HepG2 (cell line): ENCODE measurements at regions not wholly inside any gene's neighbourhood (a gene's known extent, or its start where the extent isn't known, plus 50 kb on each side); places are given as distances from the start of the nearest gene placed in this dataset.

Experiments used
- ATAC-seq: fragments of 200-7000 bp; cut with Tn5 transposase; 3 replicates; pipeline ENCODE4 v1.9.1; 2020; ENCODE audit warnings: mild to moderate bottlenecking, moderate library complexity
- BruUV-seq: library from RNA; stranded (reverse); fragments of 400-500 nt; replicated peaks from 2 replicates; lab custom pipeline; 2021; lab: Mats Ljungman, UMichigan
- CTCF ChIA-PET: fragments of 300-600 bp; formaldehyde crosslinking; extraction: SDS; loops from one replicate; lab custom pipeline; 2021; ENCODE audit warnings: low total read pairs, inconsistent platforms, low intra/inter-chr PET ratio; lab: Yijun Ruan, JAX
- POLR2A ChIA-PET: fragments of 350-600 bp; sonication (Branson Sonifier 250); formaldehyde crosslinking; loops from one replicate; lab custom pipeline; 2020; ENCODE audit warnings: antibody characterized with exemption, inconsistent platforms; lab: Yijun Ruan, JAX
- DNase-seq: peaks from one replicate; pipeline ENCODE4 v3.0.0-alpha.2; 2015; ENCODE audit warnings: low spot score
- FAIRE-seq: peaks from 3 replicates; lab custom pipeline; 2011; peaks lifted over from hg19 to GRCh38; lab: Jason Lieb, UNC
- H2AFZ ChIP-seq: one replicate; pipeline ENCODE4 v1.6.1; 2011; ENCODE audit warnings: low read length, inconsistent platforms
- H3K27ac ChIP-seq: fragments of 300-600 bp; 3 replicates; pipeline ENCODE4 v1.8.0; 2011; ENCODE audit warnings: mixed run types, mild to moderate bottlenecking, mixed read lengths, low read length, inconsistent platforms; ENCODE audit not compliant: insufficient read depth; ENCODE audit errors: extremely low read length
- H3K27me3 ChIP-seq, 2 experiments: fragments of 200-600 bp in 1 of 2; 2 replicates in 1 of 2; 3 replicates in 1 of 2; pipeline versions ENCODE4 v1.6.0 to v1.8.0; 2011; ENCODE audit warnings: low read length in 2 of 2, mild to moderate bottlenecking in 2 of 2, moderate library complexity in 2 of 2, inconsistent platforms in 1 of 2; ENCODE audit not compliant: insufficient read depth in 2 of 2, control insufficient read depth in 1 of 2
- H3K36me3 ChIP-seq, 2 experiments: fragments of 200-600 bp in 1 of 2; replicated peaks in 1 of 2; 2 replicates in 1 of 2; 3 replicates in 1 of 2; pipeline versions ENCODE4 v1.5.1 to v1.8.0; 2011; ENCODE audit warnings: low read length in 2 of 2, inconsistent platforms in 1 of 2; ENCODE audit not compliant: insufficient read depth in 2 of 2, control insufficient read depth in 1 of 2
- H3K4me1 ChIP-seq: 2 replicates; pipeline ENCODE4 v1.5.1; 2012; ENCODE audit warnings: low read length, inconsistent platforms; ENCODE audit not compliant: insufficient read depth
- H3K4me2 ChIP-seq: 2 replicates; pipeline ENCODE4 v1.6.0; 2011; ENCODE audit warnings: low read depth, low read length, inconsistent platforms
- H3K4me3 ChIP-seq, 3 experiments: fragments of 200-600 bp in 1 of 3; sonication (generic), shearing (Covaris generic) in 1 of 3; replicated peaks in 1 of 3; 2 replicates each; pipeline ENCODE4 v1.5.1; 2011 to 2016; ENCODE audit warnings: low read length in 3 of 3, inconsistent platforms in 2 of 3, low read depth in 2 of 3, mild to moderate bottlenecking in 2 of 3, control low read depth in 1 of 3, mixed read lengths in 1 of 3; ENCODE audit not compliant: insufficient read depth in 1 of 3
- H3K79me2 ChIP-seq: one replicate; pipeline ENCODE4 v1.6.1; 2011; ENCODE audit warnings: low read length, inconsistent platforms; ENCODE audit not compliant: insufficient read depth
- H3K9ac ChIP-seq: 2 replicates; pipeline ENCODE4 v1.6.0; 2011; ENCODE audit warnings: mild to moderate bottlenecking, low read depth, low read length, inconsistent platforms; ENCODE audit not compliant: insufficient read depth
- H3K9me3 ChIP-seq: 2 replicates; pipeline ENCODE4 v1.5.1; 2012; ENCODE audit warnings: mild to moderate bottlenecking, low read length
- H4K20me1 ChIP-seq: 2 replicates; pipeline ENCODE4 v1.6.0; 2011; ENCODE audit warnings: inconsistent platforms, mild to moderate bottlenecking, low read length, moderate library complexity; ENCODE audit not compliant: insufficient read depth
- CSRNP2 ChIP-seq: sonication (generic); formaldehyde crosslinking; conservative IDR thresholded peaks from 2 replicates; pipeline ENCODE4 v1.8.0; 2022; ENCODE audit warnings: low read depth, missing genetic modification reagents
- FOXA3 ChIP-seq: IDR thresholded peaks from 2 replicates; pipeline ENCODE4 v1.6.1; 2016; ENCODE audit warnings: missing genetic modification reagents, missing compliant biosample characterization
- HMGA1 ChIP-seq: sonication (generic); formaldehyde crosslinking; conservative IDR thresholded peaks from 2 replicates; pipeline ENCODE4 v1.4.0; 2020; ENCODE audit warnings: missing genetic modification reagents
- MAFK ChIP-seq, 2 experiments: IDR thresholded peaks in 1 of 2; conservative IDR thresholded peaks in 1 of 2; 2 replicates each; pipeline ENCODE4 v1.6.1; 2011; ENCODE audit warnings: improper control_type of control experiment in 2 of 2, low read length in 2 of 2
- MXD3 ChIP-seq: IDR thresholded peaks from 2 replicates; pipeline ENCODE4 v1.6.1; 2016; ENCODE audit warnings: mild to moderate bottlenecking, missing biosample characterization, missing genetic modification reagents
- NAIF1 ChIP-seq: sonication (generic); formaldehyde crosslinking; IDR thresholded peaks from 2 replicates; pipeline ENCODE4 v1.5.0; 2020; ENCODE audit warnings: mild to moderate bottlenecking, missing genetic modification reagents, borderline replicate concordance
- SMARCC2 ChIP-seq: fragments of 450-650 bp; IDR thresholded peaks from 2 replicates; pipeline ENCODE4 v1.6.1; 2017; ENCODE audit warnings: antibody characterized with exemption, mild to moderate bottlenecking
- ZBTB42 ChIP-seq: sonication (generic); formaldehyde crosslinking; IDR thresholded peaks from 2 replicates; pipeline ENCODE4 v1.5.0; 2020; ENCODE audit warnings: mild to moderate bottlenecking, missing genetic modification reagents
- ZNF12 ChIP-seq: sonication (generic); formaldehyde crosslinking; IDR thresholded peaks from 2 replicates; pipeline ENCODE4 v1.5.0; 2020; ENCODE audit warnings: missing genetic modification reagents
- ZNF44 ChIP-seq: sonication (generic); formaldehyde crosslinking; IDR thresholded peaks from 2 replicates; pipeline ENCODE4 v1.5.1; 2020; ENCODE audit warnings: mild to moderate bottlenecking, missing genetic modification reagents
- ZNF660 ChIP-seq: sonication (generic); formaldehyde crosslinking; IDR thresholded peaks from 2 replicates; pipeline ENCODE4 v1.5.1; 2020; ENCODE audit warnings: mild to moderate bottlenecking, low read depth, missing genetic modification reagents, borderline replicate concordance
- ZNF768 ChIP-seq: sonication (generic); formaldehyde crosslinking; IDR thresholded peaks from 2 replicates; pipeline ENCODE4 v1.4.0; 2020; ENCODE audit warnings: missing genetic modification reagents
- WGBS: methylation state at CpG from one replicate; pipeline ENCODE4 v1.1.6; 2017; ENCODE audit warnings: low lambda C conversion rate; 5-methylcytosine and 5-hydroxymethylcytosine counted together
- in situ Hi-C: cut with HindIII; loops from 2 replicates; pipeline ENCODE4 v1.10.0; 2017; ENCODE audit warnings: low pct_unique_long_range_greater_than_20kb; ENCODE audit not compliant: extremely low pct_ligation_motif_present
- intact Hi-C: fragments of 100-400 bp; cut with micrococcal nuclease; formaldehyde crosslinking; loops from one replicate; pipeline ENCODE4 v1.10.0; 2022; ENCODE audit not compliant: unreplicated experiment
- TF ChIP-seq, protein P1 (sequence below): fragments of 450-650 bp; IDR thresholded peaks from 2 replicates; pipeline ENCODE4 v1.6.1; 2016

GRCh38 chr21:28696844-28697410 is 295.8 kb downstream of the LTN1 start:
- no peak overlapping the region for H2AFZ ChIP-seq
- H3K27me3 ChIP-seq = no peaks in the 10 kb centered on the region
- FAIRE-seq (no peak), ATAC-seq (no peak), DNase-seq (no peak)
- no peak overlapping the region for H3K9ac ChIP-seq
- H3K4me3 ChIP-seq = no peak overlapping the region
- no peaks in the 10 kb centered on the region for H3K9me3 ChIP-seq
- no peaks in the 10 kb centered on the region for H4K20me1 ChIP-seq
- no peak overlapping the region for H3K4me2 ChIP-seq
- ChIA-PET CTCF (no interaction called here), POLR2A (no interaction called here)
- H3K79me2 ChIP-seq = no peaks in the 10 kb centered on the region
- no peaks in the 10 kb centered on the region for H3K4me1 ChIP-seq
- TF ChIP-seq SMARCC2 (no peak), HMGA1 (no peak), ZNF12 (no peak), ZNF768 (CRISPR knock-in tag) (no peak), ZBTB42 (CRISPR knock-in tag) (no peak), ZNF660 (no peak), MXD3 (no peak), NAIF1 (CRISPR knock-in tag) (no peak), FOXA3 (no peak), MAFK (conservative IDR thresholded peaks at IDR 0.05 in 1 of 2, IDR thresholded peaks at IDR 0.05 in 1 of 2; ENCODE audit: low read length in 2 of 2) (no peak), ZNF44 (no peak), CSRNP2 (CRISPR knock-in tag) (no peak)
- TF ChIP-seq, protein P1, sequence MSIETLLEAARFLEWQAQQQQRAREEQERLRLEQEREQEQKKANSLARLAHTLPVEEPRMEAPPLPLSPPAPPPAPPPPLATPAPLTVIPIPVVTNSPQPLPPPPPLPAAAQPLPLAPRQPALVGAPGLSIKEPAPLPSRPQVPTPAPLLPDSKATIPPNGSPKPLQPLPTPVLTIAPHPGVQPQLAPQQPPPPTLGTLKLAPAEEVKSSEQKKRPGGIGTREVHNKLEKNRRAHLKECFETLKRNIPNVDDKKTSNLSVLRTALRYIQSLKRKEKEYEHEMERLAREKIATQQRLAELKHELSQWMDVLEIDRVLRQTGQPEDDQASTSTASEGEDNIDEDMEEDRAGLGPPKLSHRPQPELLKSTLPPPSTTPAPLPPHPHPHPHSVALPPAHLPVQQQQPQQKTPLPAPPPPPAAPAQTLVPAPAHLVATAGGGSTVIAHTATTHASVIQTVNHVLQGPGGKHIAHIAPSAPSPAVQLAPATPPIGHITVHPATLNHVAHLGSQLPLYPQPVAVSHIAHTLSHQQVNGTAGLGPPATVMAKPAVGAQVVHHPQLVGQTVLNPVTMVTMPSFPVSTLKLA = no peak
- WGBS = no CpG with 5 or more reads among the region's 2 CpGs
- no peaks in the 10 kb centered on the region for H3K36me3 ChIP-seq
- H3K27ac ChIP-seq = no peak overlapping the region
- intact Hi-C loops = no loop called here
- no TSS peak for BruUV-seq
- in situ Hi-C loops = no loop called here
